Kidney (tissue), 13 donors: ENCODE measurements at regions not wholly inside any gene's neighbourhood (a gene's known extent, or its start where the extent isn't known, plus 50 kb on each side); places are given as distances from the start of the nearest gene placed in this dataset.

Experiments
- DNase-seq, 5 donors: peaks; one replicate each; pipeline ENCODE4 v3.0.0-alpha.2; 2013 to 2020
- FAIRE-seq: peaks from 2 replicates; lab custom pipeline; 2012; peaks lifted over from hg19 to GRCh38; lab: Jason Lieb, UNC
- H3K27ac ChIP-seq, 2 donors: one replicate each; pipeline ENCODE4 v1.7.0; 2013; ENCODE audit warnings: low read depth in 2 of 2, low read length in 2 of 2, inconsistent platforms in 1 of 2
- H3K27me3 ChIP-seq: one replicate; pipeline ENCODE4 v1.7.1; 2013; ENCODE audit warnings: low read length, inconsistent platforms; ENCODE audit not compliant: control insufficient read depth, insufficient read depth
- H3K36me3 ChIP-seq, 3 donors: one replicate each; pipeline versions ENCODE4 v1.7.0 to v1.7.1; 2013; ENCODE audit warnings: low read length in 3 of 3, control low read depth in 1 of 3, inconsistent platforms in 1 of 3; ENCODE audit not compliant: insufficient read depth in 3 of 3, control insufficient read depth in 2 of 3
- H3K4me1 ChIP-seq, 3 donors: one replicate each; pipeline versions ENCODE4 v1.7.0 to v1.7.1; 2013; ENCODE audit warnings: low read length in 3 of 3, inconsistent platforms in 1 of 3, low read depth in 1 of 3; ENCODE audit not compliant: control insufficient read depth in 2 of 3, insufficient read depth in 2 of 3
- H3K4me3 ChIP-seq, 3 donors: one replicate each; pipeline versions ENCODE4 v1.7.0 to v1.8.1; 2013; ENCODE audit warnings: low read length in 3 of 3, control low read depth in 1 of 3, inconsistent platforms in 1 of 3
- H3K9ac ChIP-seq, 3 donors: one replicate each; pipeline versions ENCODE4 v1.7.0 to v1.7.1; 2013; ENCODE audit warnings: low read length in 3 of 3, control low read depth in 1 of 3, inconsistent platforms in 1 of 3
- H3K9me3 ChIP-seq, 3 donors: one replicate each; pipeline versions ENCODE4 v1.7.0 to v1.7.1; 2013; ENCODE audit warnings: low read length in 3 of 3, control low read depth in 1 of 3, inconsistent platforms in 1 of 3; ENCODE audit not compliant: control insufficient read depth in 2 of 3, insufficient read depth in 1 of 3
- CTCF ChIP-seq: IDR thresholded peaks from 3 replicates; pipeline ENCODE4 v1.5.1; 2012; ENCODE audit warnings: mild to moderate bottlenecking, moderate library complexity, borderline replicate concordance; ENCODE audit not compliant: insufficient read depth; ENCODE audit errors: extremely low read depth
- intact Hi-C: fragments of 100-400 bp; cut with DNase I; formaldehyde crosslinking; loops from one replicate; pipeline ENCODE4 v1.11.1; 2022
- donor health status: control.
- donor health status: control.
- donor health status: control.
- donor health status: control.
- donor health status: control.
- donor health status: DM: yes; HTN: yes; CAD: no.
- donor health status: Normal renal cell carcinoma (clear cell type).

- H3K27me3 ChIP-seq: no peaks in the 10 kb centered on the region
- H3K4me1 ChIP-seq: no peaks in the 10 kb centered on the region
- FAIRE-seq: no peak
- no peak for DNase-seq
- no peak overlapping the region for H3K4me3 ChIP-seq
- intact Hi-C loops: no loop called here
- H3K9me3 ChIP-seq: no peaks in the 10 kb centered on the region
- TF ChIP-seq CTCF: no peak
- H3K36me3 ChIP-seq: no peaks in the 10 kb centered on the region
- no peak overlapping the region for H3K27ac ChIP-seq
- H3K9ac ChIP-seq: no peak overlapping the region
Observed at GRCh38 chr5:53366245-53366644, 114.2 kb upstream of the FST start.

GRCh38 chr5:53367727-53368126 is 112.7 kb upstream of the FST start:
- DNase-seq (no peak), FAIRE-seq (no peak)
- no peaks in the 10 kb centered on the region for H3K4me1 ChIP-seq
- intact Hi-C loops: no loop called here
- no peak overlapping the region for H3K9ac ChIP-seq
- no peak for TF ChIP-seq CTCF
- H3K27ac ChIP-seq: no peak overlapping the region
- no peaks in the 10 kb centered on the region for H3K36me3 ChIP-seq
- H3K27me3 ChIP-seq: no peaks in the 10 kb centered on the region
- no peak overlapping the region for H3K4me3 ChIP-seq
- H3K9me3 ChIP-seq: no peaks in the 10 kb centered on the region

GRCh38 chr5:53368516-53368915 is 111.9 kb upstream of the FST start:
- Histone ChIP-seq H3K36me3 (no peaks in the 10 kb centered on the region), H3K4me1 (no peaks in the 10 kb centered on the region), H3K4me3 (no peak overlapping the region), H3K27me3 (no peaks in the 10 kb centered on the region), H3K9me3 (no peaks in the 10 kb centered on the region), H3K27ac (no peak overlapping the region), H3K9ac (no peak overlapping the region)
- no peak for DNase-seq
- intact Hi-C loops: no loop called here
- TF ChIP-seq CTCF: no peak
- FAIRE-seq: no peak

- no peaks in the 10 kb centered on the region for H3K4me1 ChIP-seq
- H3K36me3 ChIP-seq: no peaks in the 10 kb centered on the region
- no peak for TF ChIP-seq CTCF
- no peak overlapping the region for H3K9ac ChIP-seq
- H3K4me3 ChIP-seq: no peak overlapping the region
- DNase-seq (no peak), FAIRE-seq (no peak)
- H3K27ac ChIP-seq: no peak overlapping the region
- H3K27me3 ChIP-seq: no peaks in the 10 kb centered on the region
- intact Hi-C loops: no loop called here
- H3K9me3 ChIP-seq: no peaks in the 10 kb centered on the region
Observed at GRCh38 chr5:53368966-53369605, 111.3 kb upstream of the FST start.
